ENCODE measurements at regions not wholly inside any gene's neighbourhood (a gene's known extent, or its start where the extent isn't known, plus 50 kb on each side); places are given as distances from the start of the nearest gene placed in this dataset.

DNA sequence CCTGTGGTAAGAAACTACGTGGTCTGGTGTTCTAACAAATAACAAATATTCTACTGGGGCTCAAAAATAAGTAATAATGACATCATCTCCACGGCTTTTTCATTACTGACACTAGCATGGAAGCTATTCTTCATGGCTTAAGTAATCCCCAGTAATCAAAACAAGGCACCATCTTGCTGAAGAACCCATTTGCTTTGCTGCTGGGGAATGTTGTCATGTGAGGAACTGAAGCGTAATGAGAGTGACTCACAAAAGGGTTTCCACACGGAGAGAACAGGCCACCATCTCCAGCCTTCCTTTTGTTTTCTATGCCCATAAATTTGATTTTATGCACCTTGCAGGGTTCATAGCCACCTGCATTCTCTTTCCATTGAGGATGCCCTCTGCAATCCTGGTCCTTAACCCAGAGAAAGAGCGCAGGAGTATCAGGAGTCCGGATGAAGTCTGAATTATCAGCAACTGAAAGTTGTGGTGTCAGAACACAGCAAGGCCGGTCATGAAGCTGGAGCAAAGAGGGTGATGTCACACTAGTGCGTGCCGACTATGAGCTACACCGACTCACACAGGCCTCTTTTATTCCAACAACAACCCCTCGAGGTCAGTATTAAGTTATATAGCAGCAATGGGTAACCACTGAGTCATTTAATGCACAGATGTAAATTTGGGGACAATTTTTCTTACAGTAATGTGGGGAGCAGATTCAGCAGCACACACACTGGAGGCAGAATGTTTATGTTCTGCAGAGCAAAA lies 173.7 kb upstream of the SSTR4 start:
- H3K4me1 ChIP-seq (ENCODE audit: insufficient read depth, low read length), result no peaks in the 10 kb centered on the region
- H3K27ac ChIP-seq (ENCODE audit: low read depth in 1 of 2, low read length in 2 of 2), result no peak overlapping the region
- ATAC-seq (ENCODE audit: poor library complexity) (no peak), DNase-seq (no peak)
- no peaks in the 10 kb centered on the region for H3K36me3 ChIP-seq (ENCODE audit: insufficient read depth, low read length)
- no peak overlapping the region for H3K4me3 ChIP-seq (ENCODE audit: low read length)
- intact Hi-C loops (cut with DNase I, micrococcal nuclease), result no loop called here
- no peak overlapping the region for H3K4me3 Mint-ChIP-seq
- TF ChIP-seq, protein P1, sequence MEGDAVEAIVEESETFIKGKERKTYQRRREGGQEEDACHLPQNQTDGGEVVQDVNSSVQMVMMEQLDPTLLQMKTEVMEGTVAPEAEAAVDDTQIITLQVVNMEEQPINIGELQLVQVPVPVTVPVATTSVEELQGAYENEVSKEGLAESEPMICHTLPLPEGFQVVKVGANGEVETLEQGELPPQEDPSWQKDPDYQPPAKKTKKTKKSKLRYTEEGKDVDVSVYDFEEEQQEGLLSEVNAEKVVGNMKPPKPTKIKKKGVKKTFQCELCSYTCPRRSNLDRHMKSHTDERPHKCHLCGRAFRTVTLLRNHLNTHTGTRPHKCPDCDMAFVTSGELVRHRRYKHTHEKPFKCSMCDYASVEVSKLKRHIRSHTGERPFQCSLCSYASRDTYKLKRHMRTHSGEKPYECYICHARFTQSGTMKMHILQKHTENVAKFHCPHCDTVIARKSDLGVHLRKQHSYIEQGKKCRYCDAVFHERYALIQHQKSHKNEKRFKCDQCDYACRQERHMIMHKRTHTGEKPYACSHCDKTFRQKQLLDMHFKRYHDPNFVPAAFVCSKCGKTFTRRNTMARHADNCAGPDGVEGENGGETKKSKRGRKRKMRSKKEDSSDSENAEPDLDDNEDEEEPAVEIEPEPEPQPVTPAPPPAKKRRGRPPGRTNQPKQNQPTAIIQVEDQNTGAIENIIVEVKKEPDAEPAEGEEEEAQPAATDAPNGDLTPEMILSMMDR (IDR thresholded peaks at IDR 0.05), result no peak
- POLR2A ChIA-PET, result no interaction called here
- H3K36me3 Mint-ChIP-seq (ENCODE audit: low read depth), result no peaks in the 10 kb centered on the region
- peaks cover 0 to 11% of the 10 kb centered on the region in 2 experiments for H3K9me3 ChIP-seq (ENCODE audit: control insufficient read depth in 1 of 2, insufficient read depth in 1 of 2, low read length in 2 of 2)
- no peaks in the 10 kb centered on the region for H3K4me1 Mint-ChIP-seq (ENCODE audit: low read depth)
- peaks cover 4% of the 10 kb centered on the region for H3K9me3 Mint-ChIP-seq
- no peaks in the 10 kb centered on the region for H3K27me3 ChIP-seq (ENCODE audit: control insufficient read depth in 1 of 2, insufficient read depth in 2 of 2, low read length in 2 of 2)
- H3K27me3 Mint-ChIP-seq, result no peaks in the 10 kb centered on the region
- CTCF ChIA-PET, result no interaction called here
- no peak overlapping the region for H3K27ac Mint-ChIP-seq

DNA sequence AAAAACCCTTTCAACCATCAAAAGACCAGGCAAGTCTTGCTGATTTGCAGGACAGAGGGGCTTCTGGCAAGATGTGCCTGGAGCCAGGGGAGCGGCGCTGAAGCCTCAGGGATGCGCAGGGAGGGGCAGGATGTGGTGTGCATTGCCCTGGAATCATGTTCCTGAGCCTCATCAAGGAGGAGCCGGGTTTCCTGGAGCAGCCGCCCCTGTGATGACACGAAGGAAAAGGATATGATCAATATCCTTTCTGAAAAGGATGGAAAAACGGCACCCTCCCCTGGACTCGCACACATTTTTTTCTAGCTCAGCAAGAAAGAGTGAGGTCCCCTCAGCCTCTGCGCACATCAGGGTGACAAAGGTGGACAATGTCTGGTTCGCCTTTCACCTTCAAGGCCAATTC lies 173.1 kb upstream of the SSTR4 start:
- H3K27ac Mint-ChIP-seq, result no peak overlapping the region
- no peak overlapping the region for H3K4me3 Mint-ChIP-seq
- CTCF ChIA-PET, result no interaction called here
- Histone ChIP-seq H3K27ac (ENCODE audit: low read depth in 1 of 2, low read length in 2 of 2) (no peak overlapping the region), H3K36me3 (ENCODE audit: insufficient read depth, low read length) (no peaks in the 10 kb centered on the region), H3K4me3 (ENCODE audit: low read length) (no peak overlapping the region), H3K9me3 (ENCODE audit: control insufficient read depth in 1 of 2, insufficient read depth in 1 of 2, low read length in 2 of 2) (peaks cover 0 to 11% of the 10 kb centered on the region in 2 experiments), H3K4me1 (ENCODE audit: insufficient read depth, low read length) (no peaks in the 10 kb centered on the region), H3K27me3 (ENCODE audit: control insufficient read depth in 1 of 2, insufficient read depth in 2 of 2, low read length in 2 of 2) (no peaks in the 10 kb centered on the region)
- H3K36me3 Mint-ChIP-seq (ENCODE audit: low read depth), result no peaks in the 10 kb centered on the region
- ATAC-seq (ENCODE audit: poor library complexity) (no peak), DNase-seq (no peak)
- H3K9me3 Mint-ChIP-seq, result peaks cover 4% of the 10 kb centered on the region
- no peaks in the 10 kb centered on the region for H3K4me1 Mint-ChIP-seq (ENCODE audit: low read depth)
- TF ChIP-seq, protein P1 (IDR thresholded peaks at IDR 0.05), result no peak
- POLR2A ChIA-PET, result no interaction called here
- intact Hi-C loops (cut with DNase I, micrococcal nuclease), result no loop called here
- no peaks in the 10 kb centered on the region for H3K27me3 Mint-ChIP-seq

DNA sequence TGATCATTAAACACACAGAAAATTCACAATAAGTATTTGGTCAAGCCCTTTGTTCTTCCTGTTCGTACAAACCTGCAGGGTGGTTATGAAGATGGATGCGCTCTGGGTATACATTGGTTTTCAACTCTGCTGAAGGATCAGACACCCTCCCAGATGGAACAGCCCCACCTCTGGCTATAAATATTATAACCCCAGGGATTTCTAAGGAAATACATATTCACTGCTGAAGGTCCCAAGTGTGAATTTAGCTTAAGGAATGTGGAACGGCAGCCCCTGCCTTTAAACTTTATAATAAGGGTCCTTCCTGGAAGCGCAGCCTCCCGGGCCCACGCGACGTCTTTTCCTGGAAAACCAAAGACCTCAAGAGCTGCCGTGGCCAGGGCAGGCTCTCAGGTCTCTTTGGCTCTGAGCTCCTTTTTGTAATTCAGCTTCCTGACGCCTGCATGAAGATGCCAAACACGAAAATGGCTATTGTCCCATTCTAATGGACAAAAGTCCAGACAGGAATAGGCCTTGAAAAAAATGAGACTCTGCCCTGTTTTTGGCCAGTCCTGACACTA lies 172.4 kb upstream of the SSTR4 start:
- ChIA-PET CTCF (no interaction called here), POLR2A (no interaction called here)
- H3K36me3 Mint-ChIP-seq (ENCODE audit: low read depth), result no peaks in the 10 kb centered on the region
- H3K27me3 Mint-ChIP-seq, result no peaks in the 10 kb centered on the region
- no peak for DNase-seq
- H3K4me1 ChIP-seq (ENCODE audit: insufficient read depth, low read length), result no peaks in the 10 kb centered on the region
- H3K9me3 Mint-ChIP-seq, result peaks cover 4% of the 10 kb centered on the region
- H3K36me3 ChIP-seq (ENCODE audit: insufficient read depth, low read length), result no peaks in the 10 kb centered on the region
- H3K4me3 Mint-ChIP-seq, result no peak overlapping the region
- no peaks in the 10 kb centered on the region for H3K4me1 Mint-ChIP-seq (ENCODE audit: low read depth)
- H3K27me3 ChIP-seq (ENCODE audit: control insufficient read depth in 1 of 2, insufficient read depth in 2 of 2, low read length in 2 of 2), result no peaks in the 10 kb centered on the region
- ATAC-seq (ENCODE audit: poor library complexity), result no peak
- intact Hi-C loops (cut with DNase I, micrococcal nuclease), result no loop called here
- no peak overlapping the region for H3K4me3 ChIP-seq (ENCODE audit: low read length)
- no peak overlapping the region for H3K27ac ChIP-seq (ENCODE audit: low read depth in 1 of 2, low read length in 2 of 2)
- no peak overlapping the region for H3K27ac Mint-ChIP-seq
- TF ChIP-seq, protein P1 (IDR thresholded peaks at IDR 0.05), result no peak
- peaks cover 0 to 11% of the 10 kb centered on the region in 2 experiments for H3K9me3 ChIP-seq (ENCODE audit: control insufficient read depth in 1 of 2, insufficient read depth in 1 of 2, low read length in 2 of 2)

Data from CD4-positive, alpha-beta T cell (primary cell).